ENCODE measurements at regions not wholly inside any gene's neighbourhood (a gene's known extent, or its start where the extent isn't known, plus 50 kb on each side); places are given as distances from the start of the nearest gene placed in this dataset.
"Not testable (repeated sequence)": the region's sequence is repeated elsewhere in the genome, so short reads cannot be mapped to it uniquely, and the experiment has no call there.

GRCh38 chr16:22586732-22587131, 76.0 kb downstream of the NPIPB5 start:
- H3K79me2 ChIP-seq (ENCODE audit: control insufficient read depth, insufficient read depth, low read length); H3K9ac ChIP-seq (ENCODE audit: insufficient read depth, low read length); H3K27me3 ChIP-seq (ENCODE audit: control insufficient read depth, insufficient read depth, low read length); H3K4me1 ChIP-seq (ENCODE audit: control insufficient read depth, extremely low read depth, insufficient read depth, low read length); H3K36me3 ChIP-seq (ENCODE audit: control insufficient read depth, insufficient read depth, low read length); H3K9me3 ChIP-seq (ENCODE audit: control insufficient read depth, insufficient read depth, low read depth, low read length); H3K4me2 ChIP-seq (ENCODE audit: extremely low read depth, insufficient read depth, low read length); H3K4me3 ChIP-seq (replicated peaks in 1 of 4; ENCODE audit: control extremely low read depth in 1 of 4, insufficient read depth in 1 of 4, low read depth in 3 of 4, low read length in 4 of 4); H3K27ac ChIP-seq (ENCODE audit: insufficient read depth, low read length); H4K20me1 ChIP-seq (ENCODE audit: control insufficient read depth, extremely low read depth, insufficient read depth, low read length); DNase-seq (ENCODE audit: low read depth in 2 of 2); H2AFZ ChIP-seq (ENCODE audit: low read length): not testable (repeated sequence)

- H3K4me1 ChIP-seq (ENCODE audit: control insufficient read depth, extremely low read depth, insufficient read depth, low read length); H3K9me3 ChIP-seq (ENCODE audit: control insufficient read depth, insufficient read depth, low read depth, low read length); DNase-seq (ENCODE audit: low read depth in 2 of 2); H3K36me3 ChIP-seq (ENCODE audit: control insufficient read depth, insufficient read depth, low read length); H3K4me3 ChIP-seq (replicated peaks in 1 of 4; ENCODE audit: control extremely low read depth in 1 of 4, insufficient read depth in 1 of 4, low read depth in 3 of 4, low read length in 4 of 4); H3K27ac ChIP-seq (ENCODE audit: insufficient read depth, low read length); H2AFZ ChIP-seq (ENCODE audit: low read length); H3K79me2 ChIP-seq (ENCODE audit: control insufficient read depth, insufficient read depth, low read length); H3K9ac ChIP-seq (ENCODE audit: insufficient read depth, low read length); H3K27me3 ChIP-seq (ENCODE audit: control insufficient read depth, insufficient read depth, low read length); H3K4me2 ChIP-seq (ENCODE audit: extremely low read depth, insufficient read depth, low read length); H4K20me1 ChIP-seq (ENCODE audit: control insufficient read depth, extremely low read depth, insufficient read depth, low read length): not testable (repeated sequence)
These were observed 79.1 kb downstream of the NPIPB5 start for GRCh38 chr16:22589757-22590156.

- not testable (repeated sequence) for H3K79me2 ChIP-seq (ENCODE audit: control insufficient read depth, insufficient read depth, low read length); H3K4me2 ChIP-seq (ENCODE audit: extremely low read depth, insufficient read depth, low read length); DNase-seq (ENCODE audit: low read depth in 2 of 2); H3K9ac ChIP-seq (ENCODE audit: insufficient read depth, low read length); H3K27ac ChIP-seq (ENCODE audit: insufficient read depth, low read length); H3K4me1 ChIP-seq (ENCODE audit: control insufficient read depth, extremely low read depth, insufficient read depth, low read length); H3K4me3 ChIP-seq (replicated peaks in 1 of 4; ENCODE audit: control extremely low read depth in 1 of 4, insufficient read depth in 1 of 4, low read depth in 3 of 4, low read length in 4 of 4); H2AFZ ChIP-seq (ENCODE audit: low read length); H3K36me3 ChIP-seq (ENCODE audit: control insufficient read depth, insufficient read depth, low read length); H3K9me3 ChIP-seq (ENCODE audit: control insufficient read depth, insufficient read depth, low read depth, low read length); H4K20me1 ChIP-seq (ENCODE audit: control insufficient read depth, extremely low read depth, insufficient read depth, low read length); H3K27me3 ChIP-seq (ENCODE audit: control insufficient read depth, insufficient read depth, low read length)
These were observed 85.9 kb downstream of the NPIPB5 start for GRCh38 chr16:22596445-22597045.

GRCh38 chr16:22603744-22604143, 93.1 kb downstream of the NPIPB5 start:
- H3K79me2 ChIP-seq (ENCODE audit: control insufficient read depth, insufficient read depth, low read length); DNase-seq (ENCODE audit: low read depth in 2 of 2); H3K4me1 ChIP-seq (ENCODE audit: control insufficient read depth, extremely low read depth, insufficient read depth, low read length): not testable (repeated sequence)

GRCh38 chr16:22606619-22607018, 95.9 kb downstream of the NPIPB5 start:
- not testable (repeated sequence) for H4K20me1 ChIP-seq (ENCODE audit: control insufficient read depth, extremely low read depth, insufficient read depth, low read length); H2AFZ ChIP-seq (ENCODE audit: low read length); H3K79me2 ChIP-seq (ENCODE audit: control insufficient read depth, insufficient read depth, low read length); H3K9ac ChIP-seq (ENCODE audit: insufficient read depth, low read length); H3K36me3 ChIP-seq (ENCODE audit: control insufficient read depth, insufficient read depth, low read length); DNase-seq (ENCODE audit: low read depth in 2 of 2); H3K4me3 ChIP-seq (replicated peaks in 1 of 4; ENCODE audit: control extremely low read depth in 1 of 4, insufficient read depth in 1 of 4, low read depth in 3 of 4, low read length in 4 of 4); H3K4me2 ChIP-seq (ENCODE audit: extremely low read depth, insufficient read depth, low read length); H3K9me3 ChIP-seq (ENCODE audit: control insufficient read depth, insufficient read depth, low read depth, low read length); H3K4me1 ChIP-seq (ENCODE audit: control insufficient read depth, extremely low read depth, insufficient read depth, low read length); H3K27ac ChIP-seq (ENCODE audit: insufficient read depth, low read length); H3K27me3 ChIP-seq (ENCODE audit: control insufficient read depth, insufficient read depth, low read length)

More at GRCh38 chr16:22603744-22604143, 93.1 kb downstream of the NPIPB5 start:
- not testable (repeated sequence) for H3K36me3 ChIP-seq (ENCODE audit: control insufficient read depth, insufficient read depth, low read length); H3K9me3 ChIP-seq (ENCODE audit: control insufficient read depth, insufficient read depth, low read depth, low read length); H3K9ac ChIP-seq (ENCODE audit: insufficient read depth, low read length); H2AFZ ChIP-seq (ENCODE audit: low read length); H3K4me3 ChIP-seq (replicated peaks in 1 of 4; ENCODE audit: control extremely low read depth in 1 of 4, insufficient read depth in 1 of 4, low read depth in 3 of 4, low read length in 4 of 4); H3K27me3 ChIP-seq (ENCODE audit: control insufficient read depth, insufficient read depth, low read length); H3K27ac ChIP-seq (ENCODE audit: insufficient read depth, low read length); H4K20me1 ChIP-seq (ENCODE audit: control insufficient read depth, extremely low read depth, insufficient read depth, low read length); H3K4me2 ChIP-seq (ENCODE audit: extremely low read depth, insufficient read depth, low read length)

DNA sequence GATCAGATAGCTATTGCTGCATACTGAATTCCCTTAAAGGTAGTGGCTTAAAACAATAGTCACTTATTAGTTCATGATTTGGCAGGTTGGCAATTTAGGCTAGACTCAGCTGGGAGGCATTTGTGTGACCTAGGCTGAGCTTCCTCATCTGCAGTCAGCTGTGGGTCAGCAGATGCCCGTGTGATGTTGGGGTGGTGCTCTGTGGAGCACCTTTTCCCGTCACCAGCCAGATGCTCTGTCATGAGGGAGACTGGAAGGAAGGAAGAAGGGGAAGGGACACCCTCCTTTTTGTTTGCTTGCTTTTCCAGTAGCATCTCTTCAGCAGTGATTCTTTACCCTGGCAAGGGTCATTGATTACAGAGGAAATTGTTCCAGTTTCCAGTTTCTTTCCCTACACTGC, 99.1 kb downstream of the NPIPB5 start:
- not testable (repeated sequence) for DNase-seq (ENCODE audit: low read depth in 2 of 2); H3K36me3 ChIP-seq (ENCODE audit: control insufficient read depth, insufficient read depth, low read length); H3K4me3 ChIP-seq (replicated peaks in 1 of 4; ENCODE audit: control extremely low read depth in 1 of 4, insufficient read depth in 1 of 4, low read depth in 3 of 4, low read length in 4 of 4); H3K9me3 ChIP-seq (ENCODE audit: control insufficient read depth, insufficient read depth, low read depth, low read length); H3K27ac ChIP-seq (ENCODE audit: insufficient read depth, low read length); H2AFZ ChIP-seq (ENCODE audit: low read length); H3K4me2 ChIP-seq (ENCODE audit: extremely low read depth, insufficient read depth, low read length); H4K20me1 ChIP-seq (ENCODE audit: control insufficient read depth, extremely low read depth, insufficient read depth, low read length); H3K27me3 ChIP-seq (ENCODE audit: control insufficient read depth, insufficient read depth, low read length); H3K4me1 ChIP-seq (ENCODE audit: control insufficient read depth, extremely low read depth, insufficient read depth, low read length); H3K79me2 ChIP-seq (ENCODE audit: control insufficient read depth, insufficient read depth, low read length); H3K9ac ChIP-seq (ENCODE audit: insufficient read depth, low read length)

GRCh38 chr16:22611128-22611527, 100.4 kb downstream of the NPIPB5 start:
- DNase-seq (ENCODE audit: low read depth in 2 of 2); H3K4me2 ChIP-seq (ENCODE audit: extremely low read depth, insufficient read depth, low read length); H3K36me3 ChIP-seq (ENCODE audit: control insufficient read depth, insufficient read depth, low read length); H2AFZ ChIP-seq (ENCODE audit: low read length); H3K4me1 ChIP-seq (ENCODE audit: control insufficient read depth, extremely low read depth, insufficient read depth, low read length); H3K27me3 ChIP-seq (ENCODE audit: control insufficient read depth, insufficient read depth, low read length); H4K20me1 ChIP-seq (ENCODE audit: control insufficient read depth, extremely low read depth, insufficient read depth, low read length); H3K9ac ChIP-seq (ENCODE audit: insufficient read depth, low read length); H3K79me2 ChIP-seq (ENCODE audit: control insufficient read depth, insufficient read depth, low read length); H3K27ac ChIP-seq (ENCODE audit: insufficient read depth, low read length); H3K4me3 ChIP-seq (replicated peaks in 1 of 4; ENCODE audit: control extremely low read depth in 1 of 4, insufficient read depth in 1 of 4, low read depth in 3 of 4, low read length in 4 of 4); H3K9me3 ChIP-seq (ENCODE audit: control insufficient read depth, insufficient read depth, low read depth, low read length): not testable (repeated sequence)
